Trophoblast cell (in vitro differentiated cells and primary cell): ENCODE measurements at regions not wholly inside any gene's neighbourhood (a gene's known extent, or its start where the extent isn't known, plus 50 kb on each side); places are given as distances from the start of the nearest gene placed in this dataset.
"Not testable (repeated sequence)": the region's sequence is repeated elsewhere in the genome, so short reads cannot be mapped to it uniquely, and the experiment has no call there.

Experiments
- DNase-seq, 2 donors: peaks; one replicate each; pipeline ENCODE4 v3.0.0-alpha.2; 2016
- H2AFZ ChIP-seq: 2 replicates; pipeline ENCODE4 v1.6.1; 2013; ENCODE audit warnings: low read length, moderate library complexity, mild to moderate bottlenecking; ENCODE audit not compliant: insufficient read depth, poor library complexity
- H2AK5ac ChIP-seq: 2 replicates; pipeline ENCODE4 v1.6.1; 2013; ENCODE audit warnings: mild to moderate bottlenecking, low read length
- H2BK120ac ChIP-seq: 2 replicates; pipeline ENCODE4 v1.6.1; 2013; ENCODE audit warnings: low read length, mild to moderate bottlenecking, moderate library complexity; ENCODE audit not compliant: insufficient read depth, poor library complexity
- H2BK12ac ChIP-seq: 2 replicates; pipeline ENCODE4 v1.6.1; 2013; ENCODE audit warnings: mild to moderate bottlenecking, low read length, moderate library complexity
- H2BK5ac ChIP-seq: 2 replicates; pipeline ENCODE4 v1.6.1; 2013; ENCODE audit warnings: low read length, low read depth, moderate library complexity, mild to moderate bottlenecking; ENCODE audit not compliant: poor library complexity
- H3K14ac ChIP-seq: 2 replicates; pipeline ENCODE4 v1.6.1; 2013; ENCODE audit warnings: mild to moderate bottlenecking, low read length
- H3K18ac ChIP-seq: 2 replicates; pipeline ENCODE4 v1.6.1; 2013; ENCODE audit warnings: mild to moderate bottlenecking, low read length
- H3K23ac ChIP-seq: 2 replicates; pipeline ENCODE4 v1.6.1; 2013; ENCODE audit warnings: low read length
- H3K27ac ChIP-seq: 2 replicates; pipeline ENCODE4 v1.5.1; 2013; ENCODE audit warnings: low read depth, mild to moderate bottlenecking, inconsistent platforms, low read length, moderate library complexity
- H3K27me3 ChIP-seq: 2 replicates; pipeline ENCODE4 v1.6.1; 2013; ENCODE audit warnings: inconsistent platforms, mild to moderate bottlenecking, low read length, moderate library complexity; ENCODE audit not compliant: insufficient read depth
- H3K36me3 ChIP-seq, 2 experiments: 1 replicate in 1 of 2; 2 replicates in 1 of 2; pipeline ENCODE4 v1.6.1; 2013; ENCODE audit warnings: low read length in 2 of 2, mild to moderate bottlenecking in 2 of 2, moderate library complexity in 1 of 2; ENCODE audit not compliant: insufficient read depth in 2 of 2, control insufficient read depth in 1 of 2
- H3K4ac ChIP-seq: 2 replicates; pipeline ENCODE4 v1.6.1; 2013; ENCODE audit warnings: low read depth, mild to moderate bottlenecking, low read length, moderate library complexity
- H3K4me1 ChIP-seq, 2 experiments: 1 replicate in 1 of 2; 2 replicates in 1 of 2; pipeline ENCODE4 v1.6.1; 2013; ENCODE audit warnings: low read length in 2 of 2, mild to moderate bottlenecking in 2 of 2, moderate library complexity in 1 of 2; ENCODE audit not compliant: insufficient read depth in 2 of 2, control insufficient read depth in 1 of 2
- H3K4me2 ChIP-seq: 2 replicates; pipeline ENCODE4 v1.6.1; 2013; ENCODE audit warnings: inconsistent platforms, mild to moderate bottlenecking, low read length, moderate library complexity
- H3K4me3 ChIP-seq: 2 replicates; pipeline ENCODE4 v1.5.1; 2013; ENCODE audit warnings: mild to moderate bottlenecking, low read depth, low read length, inconsistent platforms
- H3K79me1 ChIP-seq: one replicate; pipeline ENCODE4 v1.6.1; 2013; ENCODE audit warnings: low read length
- H3K79me2 ChIP-seq: 2 replicates; pipeline ENCODE4 v1.6.1; 2013; ENCODE audit warnings: low read length, mild to moderate bottlenecking; ENCODE audit not compliant: control insufficient read depth, insufficient read depth, poor library complexity
- H3K9ac ChIP-seq: 2 replicates; pipeline ENCODE4 v1.6.1; 2013; ENCODE audit warnings: mild to moderate bottlenecking, low read length
- H3K9me3 ChIP-seq: 2 replicates; pipeline ENCODE4 v1.6.1; 2013; ENCODE audit warnings: low read depth, mild to moderate bottlenecking, control low read depth, inconsistent platforms, low read length; ENCODE audit not compliant: insufficient read depth
- H4K12ac ChIP-seq: 2 replicates; pipeline ENCODE4 v1.6.1; 2013; ENCODE audit warnings: low read depth, mild to moderate bottlenecking, low read length, moderate library complexity
- H4K8ac ChIP-seq: 2 replicates; pipeline ENCODE4 v1.6.1; 2013; ENCODE audit warnings: low read depth, mild to moderate bottlenecking, low read length, moderate library complexity
- H4K91ac ChIP-seq: one replicate; pipeline ENCODE4 v1.6.1; 2013; ENCODE audit warnings: low read depth, mild to moderate bottlenecking, low read length, moderate library complexity
- WGBS: extraction: QIAGEN DNeasy Blood & Tissue Kit; methylation state at CpG from one replicate; pipeline ENCODE4 v1.1.7; 2013; ENCODE audit warnings: missing lambda C conversion rate; ENCODE audit not compliant: insufficient read length, insufficient coverage; ENCODE audit errors: extremely low coverage; 5-methylcytosine and 5-hydroxymethylcytosine counted together

DNA sequence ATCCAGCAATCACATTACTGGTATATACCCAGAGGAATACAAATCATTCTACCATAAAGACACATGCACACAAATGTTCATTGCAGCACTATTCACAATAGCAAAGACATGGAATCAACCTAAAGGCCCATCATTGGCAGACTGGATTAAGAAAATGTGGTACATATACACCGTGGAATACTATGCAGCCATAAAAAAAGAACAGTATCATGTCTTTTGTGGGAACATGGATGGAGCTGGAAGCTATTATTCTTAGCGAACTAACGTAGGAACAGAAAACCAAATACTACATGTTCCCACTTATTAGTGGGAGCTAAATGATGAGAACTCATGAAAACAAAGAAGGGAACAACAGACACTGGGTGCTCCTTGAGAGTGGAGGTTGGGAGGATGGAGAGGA is 60.9 kb downstream of the PGRMC1 start:
- not testable (repeated sequence) for H3K4me1 ChIP-seq, H4K12ac ChIP-seq, H3K18ac ChIP-seq, DNase-seq, H3K27me3 ChIP-seq, H3K79me2 ChIP-seq, H3K14ac ChIP-seq, H2BK12ac ChIP-seq, H4K91ac ChIP-seq, H3K9me3 ChIP-seq, H3K4ac ChIP-seq, H4K8ac ChIP-seq, H3K36me3 ChIP-seq, H2BK120ac ChIP-seq, H2AK5ac ChIP-seq, H3K23ac ChIP-seq, H2BK5ac ChIP-seq, H2AFZ ChIP-seq, H3K79me1 ChIP-seq, H3K9ac ChIP-seq, H3K4me3 ChIP-seq, H3K27ac ChIP-seq, H3K4me2 ChIP-seq
- WGBS, result no CpG with 5 or more reads among the region's 3 CpGs

GRCh38 chrX:119299812-119300211 is 63.7 kb downstream of the PGRMC1 start:
- DNase-seq, H3K14ac ChIP-seq: not testable (repeated sequence)
- no CpG with 5 or more reads among the region's 16 CpGs for WGBS

DNA sequence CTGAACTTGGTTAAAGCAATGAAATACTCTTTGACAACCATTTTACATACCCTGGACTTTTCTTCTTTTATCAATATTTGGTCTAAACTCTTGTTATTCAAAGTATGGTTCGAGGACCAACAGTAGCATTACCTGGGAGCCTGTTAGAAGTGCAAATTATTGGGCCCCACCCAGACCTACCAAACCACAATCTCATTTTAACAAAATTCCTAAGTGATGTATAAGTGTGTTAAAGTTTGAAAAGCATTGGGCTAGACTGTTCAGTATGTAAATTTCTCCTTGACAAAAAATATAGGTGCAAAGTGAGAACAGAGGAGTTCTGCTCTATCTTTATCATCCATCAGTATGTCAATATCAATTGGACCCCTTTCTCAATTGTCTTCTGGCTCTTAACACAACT is 67.1 kb downstream of the PGRMC1 start:
- H3K4me3 ChIP-seq, result no peak overlapping the region
- H3K36me3 ChIP-seq, result no peaks in the 10 kb centered on the region
- no peaks in the 10 kb centered on the region for H3K9me3 ChIP-seq
- no peaks in the 10 kb centered on the region for H3K79me1 ChIP-seq
- no peaks in the 10 kb centered on the region for H3K4me1 ChIP-seq
- H3K23ac ChIP-seq, result no peak overlapping the region
- H3K27me3 ChIP-seq, result no peaks in the 10 kb centered on the region
- no peak overlapping the region for H2BK5ac ChIP-seq
- no peak overlapping the region for H4K12ac ChIP-seq
- no peaks in the 10 kb centered on the region for H3K79me2 ChIP-seq
- no peak overlapping the region for H2AFZ ChIP-seq
- H3K4me2 ChIP-seq, result no peak overlapping the region
- no peak overlapping the region for H4K8ac ChIP-seq
- H2AK5ac ChIP-seq, result no peak overlapping the region
- no peak overlapping the region for H3K9ac ChIP-seq
- DNase-seq, result peak in 1 of 2 donors; percentile 20
- no peak overlapping the region for H3K4ac ChIP-seq
- no peak overlapping the region for H4K91ac ChIP-seq
- H3K27ac ChIP-seq, result no peak overlapping the region
- no peak overlapping the region for H2BK12ac ChIP-seq
- H3K14ac ChIP-seq, result no peak overlapping the region
- H3K18ac ChIP-seq, result no peak overlapping the region
- no peak overlapping the region for H2BK120ac ChIP-seq
- WGBS, result no CpG with 5 or more reads among the region's 1 CpG

More at GRCh38 chrX:119299812-119300211, 63.7 kb downstream of the PGRMC1 start:
- H3K36me3 ChIP-seq, H3K4me3 ChIP-seq, H3K79me2 ChIP-seq, H3K9ac ChIP-seq, H2BK5ac ChIP-seq, H4K91ac ChIP-seq, H3K4me2 ChIP-seq, H3K27me3 ChIP-seq, H3K79me1 ChIP-seq, H3K9me3 ChIP-seq, H4K8ac ChIP-seq, H4K12ac ChIP-seq, H2AK5ac ChIP-seq, H3K23ac ChIP-seq, H3K27ac ChIP-seq, H2BK12ac ChIP-seq, H3K4ac ChIP-seq, H3K4me1 ChIP-seq, H2BK120ac ChIP-seq, H3K18ac ChIP-seq, H2AFZ ChIP-seq: not testable (repeated sequence)

DNA sequence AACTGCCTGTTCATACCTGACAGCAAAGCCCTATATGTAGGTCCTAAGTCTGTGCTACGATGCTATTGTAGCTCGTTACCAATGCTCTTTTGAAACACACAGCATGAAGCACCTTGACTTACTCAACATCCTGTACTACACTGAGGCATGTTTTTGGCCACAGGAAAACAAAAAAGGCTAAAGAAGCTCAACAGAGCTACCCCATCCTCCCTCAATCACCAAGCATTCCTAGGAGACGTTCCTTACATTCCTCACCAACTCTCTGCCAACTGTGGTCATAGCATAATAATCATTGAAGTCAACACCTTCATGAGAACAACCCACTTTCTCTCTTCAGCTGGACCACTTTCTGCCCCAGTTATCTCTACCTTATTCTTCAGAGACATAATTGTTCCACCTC is 73.7 kb upstream of the SLC25A43 start:
- Histone ChIP-seq H4K12ac (no peak overlapping the region), H2BK120ac (no peak overlapping the region), H3K9ac (no peak overlapping the region), H2AFZ (no peak overlapping the region), H3K79me2 (no peaks in the 10 kb centered on the region), H4K8ac (no peak overlapping the region), H2BK5ac (no peak overlapping the region), H2AK5ac (no peak overlapping the region), H3K4me3 (no peak overlapping the region), H3K9me3 (no peaks in the 10 kb centered on the region), H3K4ac (no peak overlapping the region), H3K18ac (no peak overlapping the region), H3K4me2 (no peak overlapping the region), H4K91ac (no peak overlapping the region), H2BK12ac (no peak overlapping the region), H3K27ac (no peak overlapping the region), H3K27me3 (no peaks in the 10 kb centered on the region), H3K4me1 (no peaks in the 10 kb centered on the region), H3K36me3 (no peaks in the 10 kb centered on the region), H3K79me1 (no peaks in the 10 kb centered on the region), H3K14ac (no peak overlapping the region), H3K23ac (no peak overlapping the region)
- WGBS, result no CpG with 5 or more reads among the region's 3 CpGs
- peak in 1 of 2 donors; percentile 39 for DNase-seq
